Suprapubic skin (tissue), 4 donors: ENCODE measurements at regions not wholly inside any gene's neighbourhood (a gene's known extent, or its start where the extent isn't known, plus 50 kb on each side); places are given as distances from the start of the nearest gene placed in this dataset.

Source experiments
- CTCF ChIP-seq, 2 donors: fragments of 200-600 bp in 1 of 2; fragments of 450-650 bp in 1 of 2; sonication (generic) in 1 of 2; IDR thresholded peaks; one replicate each; pipeline ENCODE4 v1.5.1; 2016 to 2019; ENCODE audit warnings: antibody characterized with exemption in 2 of 2, mild to moderate bottlenecking in 1 of 2, moderate library complexity in 1 of 2
- EP300 ChIP-seq: sonication (generic); formaldehyde crosslinking; IDR thresholded peaks from one replicate; pipeline ENCODE4 v1.6.1; 2017; ENCODE audit warnings: antibody characterized with exemption
- POLR2A ChIP-seq, 2 donors: fragments of 450-650 bp; IDR thresholded peaks; one replicate each; pipeline ENCODE4 v1.6.1; 2017; ENCODE audit warnings: antibody characterized with exemption in 2 of 2, mild to moderate bottlenecking in 2 of 2, moderate library complexity in 2 of 2
- POLR2AphosphoS5 ChIP-seq, 3 donors: sonication (generic); formaldehyde crosslinking; IDR thresholded peaks; one replicate each; pipeline ENCODE4 v1.6.1; 2017; ENCODE audit warnings: antibody characterized with exemption in 3 of 3

DNA sequence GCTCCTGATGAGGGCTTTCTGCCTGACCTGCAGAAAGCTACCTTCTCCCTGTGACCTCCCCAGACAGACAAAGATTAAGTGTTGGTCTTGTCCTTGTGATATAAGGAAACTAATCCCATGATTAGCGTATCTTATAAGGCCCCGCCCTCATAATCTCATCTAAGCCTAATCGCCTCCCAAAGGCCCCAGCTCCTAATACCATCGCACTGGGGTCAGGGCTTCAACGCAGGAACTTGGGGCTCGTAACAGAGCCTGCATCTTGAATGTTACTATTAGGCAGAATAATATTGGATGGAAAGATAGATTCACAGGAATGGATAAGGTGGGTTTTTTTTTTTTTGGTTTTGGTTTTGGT is 78.9 kb downstream of the C16orf95 start:
- TF ChIP-seq CTCF (IDR thresholded peaks at IDR 0.05) (no peak), POLR2A (IDR thresholded peaks at IDR 0.05) (no peak), EP300 (no peak), POLR2AphosphoS5 (IDR thresholded peaks at IDR 0.05) (no peak)
